ENCODE measurements at regions not wholly inside any gene's neighbourhood (a gene's known extent, or its start where the extent isn't known, plus 50 kb on each side); places are given as distances from the start of the nearest gene placed in this dataset.
"Not testable (repeated sequence)": the region's sequence is repeated elsewhere in the genome, so short reads cannot be mapped to it uniquely, and the experiment has no call there.

DNA sequence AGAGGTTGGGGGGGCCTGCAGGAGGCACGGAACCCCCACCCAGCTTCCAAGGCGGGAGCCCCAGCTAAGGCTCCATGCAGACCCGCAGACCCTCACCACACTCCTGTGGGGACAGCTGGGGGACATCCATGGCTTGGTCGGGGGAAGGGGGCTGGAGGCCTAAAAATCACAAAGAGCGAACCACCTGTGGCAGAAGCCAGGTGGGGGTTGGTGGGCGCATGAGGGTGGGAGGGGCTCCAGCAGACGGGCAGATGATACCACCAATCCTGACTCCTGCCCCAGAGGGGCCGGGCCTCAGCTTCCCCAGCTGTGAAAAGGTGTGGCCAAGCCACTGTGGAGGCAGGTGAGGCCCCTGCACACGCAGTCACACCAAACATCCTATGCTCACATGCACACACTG, 111.6 kb downstream of the FAM53A start:
- no peak for DNase-seq

DNA sequence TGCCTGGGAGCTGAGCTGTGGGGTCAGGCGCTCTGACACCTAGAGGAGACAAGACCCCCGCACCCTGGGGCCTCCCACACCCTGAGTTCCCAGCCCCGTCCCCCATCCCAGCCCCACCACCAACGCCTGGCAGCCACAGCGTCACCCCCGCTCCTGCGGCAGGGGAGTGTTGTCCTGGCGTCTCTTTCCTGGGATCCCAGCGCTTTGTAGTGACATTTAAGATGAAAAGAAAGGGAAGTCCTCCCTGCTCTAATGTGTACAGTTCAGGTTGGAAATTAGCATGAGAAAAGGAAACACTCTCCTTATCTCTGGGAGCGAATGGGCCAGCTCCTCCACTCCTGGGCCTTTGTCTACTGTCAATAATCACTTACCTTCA, 112.1 kb downstream of the FAM53A start:
- no peak for DNase-seq

DNA sequence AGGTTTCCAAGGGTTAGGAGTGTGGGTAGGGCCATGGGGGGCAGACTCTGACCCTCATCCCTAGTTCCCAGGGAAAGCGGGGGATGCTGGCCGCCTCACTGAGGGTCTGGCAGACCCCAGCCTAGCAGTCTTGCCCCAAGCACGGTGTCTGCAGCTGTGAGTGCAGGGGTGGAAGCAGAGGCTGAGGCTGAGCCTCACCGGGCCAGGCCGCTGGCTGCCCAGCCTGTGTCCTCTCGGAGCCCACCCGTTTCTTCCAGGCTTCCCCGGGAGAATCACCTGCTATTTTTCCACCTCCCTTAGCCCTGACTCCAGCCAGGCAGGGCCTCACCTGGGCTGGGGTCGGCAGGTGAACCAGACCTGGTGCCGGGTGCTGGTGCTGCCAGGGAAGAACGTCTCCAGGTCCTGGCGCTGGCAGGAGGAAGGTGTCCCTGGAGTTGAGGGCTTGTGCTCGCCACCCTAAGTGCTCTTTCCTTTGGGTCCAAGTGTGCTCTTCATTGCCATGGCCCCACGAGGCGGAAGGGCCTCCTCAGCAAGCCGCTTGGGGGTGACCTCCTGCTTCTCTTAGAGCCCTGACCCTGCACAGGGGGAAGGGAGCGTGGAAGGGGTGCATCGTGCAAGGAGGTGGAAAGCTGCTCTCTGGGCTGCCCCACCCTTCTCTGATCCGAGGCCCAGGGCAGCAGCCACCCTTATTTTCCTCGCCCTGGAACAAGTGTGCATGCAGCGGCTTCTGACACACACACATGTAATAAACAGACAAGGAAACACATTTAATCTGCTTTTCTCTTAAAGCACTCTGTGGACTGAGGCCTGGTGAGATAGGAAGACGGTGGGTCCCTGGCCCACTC, 112.7 kb downstream of the FAM53A start:
- no peak for DNase-seq

DNA sequence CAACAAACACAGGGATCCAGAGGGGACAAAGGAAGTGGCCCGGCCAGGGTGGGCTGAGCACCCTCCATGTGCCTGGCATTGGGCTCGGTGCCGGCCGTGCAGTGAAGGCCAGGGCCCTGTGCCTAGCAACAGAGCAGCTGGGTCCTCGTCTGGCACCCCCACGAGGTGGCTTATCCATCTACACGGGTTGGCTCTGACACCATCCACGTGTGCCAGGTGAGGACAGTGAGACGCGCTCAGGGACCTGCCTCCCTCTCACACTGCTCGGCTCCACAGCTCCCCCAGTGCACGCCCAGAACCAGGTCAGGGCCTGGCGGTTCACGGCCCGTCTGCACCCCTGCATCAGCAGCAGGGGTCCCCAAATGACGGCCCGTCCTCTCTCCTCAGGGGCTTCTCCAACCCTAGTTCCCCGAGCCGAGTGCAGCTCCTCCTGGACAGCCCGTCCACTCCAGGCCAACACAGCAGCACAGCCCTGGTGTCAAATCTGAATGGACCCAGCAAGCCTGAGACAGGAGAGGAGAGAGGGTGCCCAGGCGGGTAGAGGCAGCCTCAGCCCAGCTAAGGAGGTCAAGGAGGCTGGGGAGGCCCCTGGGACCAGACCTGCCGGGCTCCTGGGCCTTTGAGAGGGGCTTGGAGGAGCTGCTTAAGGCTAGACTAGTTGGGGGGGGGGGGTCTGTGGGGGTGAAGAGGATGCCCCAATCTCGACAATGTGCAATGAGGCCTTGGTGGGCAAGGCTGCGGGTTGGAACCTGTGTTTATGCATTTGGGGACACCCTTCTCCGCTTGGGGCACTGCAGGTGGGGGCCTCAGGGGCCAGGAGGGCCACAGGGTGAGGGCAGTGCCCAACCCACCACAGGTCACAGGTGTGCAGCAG, 113.6 kb downstream of the FAM53A start:
- DNase-seq: peak; percentile 11

DNA sequence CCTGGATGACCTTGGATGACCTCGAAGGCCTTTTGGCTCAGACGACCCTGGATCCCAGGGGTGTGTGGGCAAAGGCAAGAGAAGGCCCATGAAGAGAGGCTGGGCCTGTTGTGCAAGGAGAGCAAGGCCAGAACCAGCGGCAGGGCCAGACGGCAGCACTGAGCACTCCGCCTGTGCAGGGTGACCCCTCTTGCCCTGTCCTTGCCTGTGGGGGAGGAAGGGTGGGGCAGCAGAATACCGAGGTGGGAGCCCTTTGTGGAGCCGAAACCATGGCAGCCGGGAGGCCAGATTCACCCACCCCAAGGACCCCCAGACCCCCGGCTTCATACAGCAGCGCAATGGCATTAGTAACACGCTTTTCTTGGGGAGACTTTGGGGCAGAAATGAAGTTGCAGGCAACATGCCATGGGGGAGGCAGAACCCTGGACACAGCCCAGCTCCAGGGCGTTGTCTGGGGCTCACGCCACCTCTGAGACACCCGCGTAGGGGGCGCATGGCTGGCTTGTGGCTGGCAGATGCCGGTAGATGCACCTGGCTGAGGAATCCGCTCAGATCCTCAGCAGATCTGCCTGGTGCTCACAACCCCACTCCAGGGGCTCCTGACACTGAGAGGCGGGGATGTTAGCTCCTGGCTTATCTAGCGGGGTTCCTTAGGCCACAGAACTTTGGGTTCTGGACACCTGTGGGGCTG, 114.5 kb downstream of the FAM53A start:
- DNase-seq: peak; percentile 13

DNA sequence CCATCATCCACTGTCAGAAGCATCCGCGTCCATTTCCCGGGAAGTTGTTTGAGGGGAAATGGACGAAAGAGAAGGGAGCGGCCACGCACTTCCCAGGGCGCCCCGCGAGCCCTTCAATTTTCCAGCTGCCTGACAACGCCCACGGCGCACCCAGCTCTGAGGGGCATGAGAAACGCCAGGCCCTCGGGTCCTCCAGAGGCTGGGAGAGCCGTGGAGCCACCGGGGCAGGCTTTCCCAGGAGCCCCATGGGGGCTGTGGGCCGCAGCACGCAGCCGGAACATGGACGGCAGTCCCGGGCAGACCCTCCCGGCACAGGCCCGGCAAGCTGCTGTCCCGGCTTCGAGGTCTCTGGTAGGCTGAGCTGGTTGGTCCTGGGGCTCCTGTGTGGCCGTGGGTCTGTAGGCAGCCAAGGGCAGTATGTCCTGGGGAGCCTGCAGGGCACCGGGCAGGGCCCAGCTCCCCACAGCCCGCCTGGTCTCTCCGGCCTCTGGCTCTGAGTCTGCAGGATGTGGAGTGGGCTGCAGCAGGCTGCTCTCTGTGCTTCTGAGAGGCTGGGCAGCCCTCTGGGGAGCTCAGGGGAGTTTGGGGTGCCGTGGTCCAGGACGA, 115.2 kb downstream of the FAM53A start:
- DNase-seq: peak; percentile 11

DNA sequence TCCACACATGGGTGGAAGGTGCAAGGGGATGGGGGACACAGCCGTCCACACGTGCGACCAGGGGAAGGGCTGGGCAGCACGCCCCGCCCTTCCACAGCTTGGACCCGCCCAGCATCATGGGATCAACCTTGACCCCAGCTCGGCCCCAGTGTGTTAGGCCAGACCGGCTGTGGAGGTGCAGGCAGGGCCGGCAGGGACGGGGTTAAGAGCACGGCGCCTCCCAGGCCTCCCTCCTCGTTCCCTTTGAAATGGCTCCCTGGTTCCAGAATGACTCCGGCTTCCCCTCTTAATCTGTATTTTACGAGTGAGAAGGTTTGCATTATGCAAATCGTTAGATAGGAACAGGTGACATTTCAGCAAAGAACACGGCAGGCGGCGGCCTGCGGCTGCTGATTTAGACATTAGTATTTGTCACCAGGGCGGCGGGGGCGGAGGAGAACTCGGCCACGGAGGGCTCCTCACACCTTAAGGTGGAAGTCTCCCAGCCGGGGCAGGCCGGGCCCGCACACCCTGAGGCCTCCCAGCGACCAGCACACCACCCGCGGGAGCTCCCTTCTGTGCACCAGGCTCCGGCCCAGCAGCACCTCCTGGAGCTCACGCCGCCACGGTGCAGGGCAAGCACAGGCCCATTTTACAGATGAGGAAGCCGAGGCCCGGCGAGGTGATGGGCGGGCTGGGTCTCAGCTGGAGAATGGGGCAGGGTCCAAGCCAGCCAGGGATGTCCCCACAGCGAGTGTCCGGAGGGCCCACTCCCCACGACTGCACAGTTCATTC, 116.1 kb downstream of the FAM53A start:
- peak; percentile 16 for DNase-seq

DNA sequence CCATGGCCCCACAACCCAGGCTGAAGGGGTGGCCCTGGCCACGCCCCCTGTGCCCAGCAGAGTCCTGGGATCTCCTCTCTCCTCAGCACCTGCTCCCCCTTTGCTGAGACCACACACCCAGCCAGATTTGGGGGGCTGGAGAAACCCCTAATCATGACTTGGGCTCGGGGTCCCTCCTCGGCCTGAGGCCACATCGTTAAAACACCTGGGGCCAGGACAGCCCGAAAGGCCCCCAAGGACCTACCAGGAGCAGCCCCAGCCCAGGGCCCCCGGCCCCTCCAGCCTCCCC, 116.7 kb downstream of the FAM53A start:
- no peak for DNase-seq

DNA sequence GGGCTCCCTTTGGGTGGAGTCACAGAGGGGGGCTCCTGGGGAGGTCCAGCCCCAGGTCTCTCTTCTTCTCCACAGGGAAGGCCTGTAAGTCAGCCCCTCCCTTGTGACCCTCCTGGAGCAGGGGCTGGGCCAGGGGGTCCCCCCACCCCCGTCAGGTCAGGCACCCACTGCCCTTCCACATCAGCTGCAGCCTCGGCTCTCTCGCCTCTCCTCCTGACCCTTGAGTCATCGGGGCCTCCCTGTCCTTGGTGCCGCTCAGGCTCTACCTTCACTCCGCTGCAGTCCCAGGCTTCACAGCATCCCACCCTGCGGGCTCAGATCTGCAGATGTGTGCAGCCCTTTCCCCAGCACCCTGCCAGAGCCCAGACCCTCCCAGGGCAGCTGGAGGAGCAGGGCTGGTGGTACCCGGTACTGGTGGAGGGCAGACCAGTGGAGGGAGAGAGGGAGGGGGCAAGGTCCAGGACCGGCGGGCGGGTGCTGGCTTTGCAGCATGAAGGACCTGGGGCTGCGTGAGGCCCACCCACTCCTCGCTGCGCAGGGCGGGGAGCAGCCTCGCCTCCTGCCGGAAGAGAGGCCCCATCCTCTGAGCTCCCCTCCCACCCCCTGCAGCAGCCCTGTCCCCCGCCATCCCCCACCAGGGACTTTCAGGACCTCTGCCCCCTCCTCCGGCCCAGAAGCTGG, 117.1 kb downstream of the FAM53A start:
- DNase-seq: no peak

DNA sequence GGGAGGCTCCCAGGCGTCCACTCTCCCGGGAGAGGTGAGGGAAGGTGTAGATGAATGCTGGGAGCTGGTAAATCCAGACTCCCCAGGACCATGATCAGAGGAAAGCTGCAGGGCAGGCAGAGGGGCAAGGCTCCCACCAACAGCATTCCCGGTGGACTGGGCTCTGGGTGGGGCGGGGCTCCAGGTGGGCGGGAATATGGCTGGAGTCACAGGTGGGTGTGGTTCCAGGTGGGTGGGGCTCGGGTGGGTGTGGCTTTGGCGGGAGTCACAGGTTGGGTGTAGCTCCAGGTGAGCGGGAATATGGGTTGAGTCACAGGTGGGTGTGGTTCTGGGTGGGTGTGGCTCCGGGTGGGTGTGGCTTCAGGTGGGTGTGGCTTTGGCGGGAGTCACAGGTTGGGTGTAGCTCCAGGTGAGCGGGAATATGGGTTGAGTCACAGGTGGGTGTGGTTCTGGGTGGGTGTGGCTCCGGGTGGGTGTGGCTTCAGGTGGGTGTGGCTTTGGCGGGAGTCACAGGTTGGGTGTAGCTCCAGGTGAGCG, 117.7 kb downstream of the FAM53A start:
- not testable (repeated sequence) for DNase-seq

DNA sequence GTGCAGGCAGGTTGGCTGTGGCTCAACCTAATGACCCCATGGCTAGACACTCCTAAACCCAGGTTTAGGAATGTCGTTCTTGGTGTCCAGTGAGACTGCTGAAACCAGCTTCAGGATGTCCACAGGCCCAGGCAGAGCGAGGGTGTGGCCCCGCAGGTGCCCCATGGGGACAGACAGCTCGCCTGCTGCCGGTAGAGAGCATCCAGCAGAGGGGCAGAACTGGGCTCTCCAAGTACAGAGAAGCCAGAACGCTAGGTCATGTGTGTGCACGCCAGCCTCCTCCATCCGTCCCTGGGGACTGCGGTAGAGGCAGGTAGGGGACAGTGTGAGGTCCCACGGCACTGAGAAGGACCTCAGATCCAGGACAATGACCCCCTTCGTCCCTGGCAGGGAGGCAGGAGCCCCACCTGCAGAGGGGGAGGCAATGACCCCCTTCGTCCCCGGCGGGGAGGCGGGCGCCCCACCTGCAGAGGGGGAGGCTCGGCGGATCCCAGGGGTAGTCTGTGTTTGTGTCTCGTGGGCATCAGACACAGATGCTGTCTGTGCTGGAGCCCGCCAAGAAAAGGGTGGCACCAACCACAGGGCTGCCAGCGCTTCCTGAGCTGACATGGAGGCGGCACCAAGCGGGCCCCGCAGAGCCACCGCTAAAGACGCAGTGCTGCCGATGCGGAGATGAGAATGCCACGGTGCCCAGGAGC, 118.4 kb downstream of the FAM53A start:
- DNase-seq: no peak

DNA sequence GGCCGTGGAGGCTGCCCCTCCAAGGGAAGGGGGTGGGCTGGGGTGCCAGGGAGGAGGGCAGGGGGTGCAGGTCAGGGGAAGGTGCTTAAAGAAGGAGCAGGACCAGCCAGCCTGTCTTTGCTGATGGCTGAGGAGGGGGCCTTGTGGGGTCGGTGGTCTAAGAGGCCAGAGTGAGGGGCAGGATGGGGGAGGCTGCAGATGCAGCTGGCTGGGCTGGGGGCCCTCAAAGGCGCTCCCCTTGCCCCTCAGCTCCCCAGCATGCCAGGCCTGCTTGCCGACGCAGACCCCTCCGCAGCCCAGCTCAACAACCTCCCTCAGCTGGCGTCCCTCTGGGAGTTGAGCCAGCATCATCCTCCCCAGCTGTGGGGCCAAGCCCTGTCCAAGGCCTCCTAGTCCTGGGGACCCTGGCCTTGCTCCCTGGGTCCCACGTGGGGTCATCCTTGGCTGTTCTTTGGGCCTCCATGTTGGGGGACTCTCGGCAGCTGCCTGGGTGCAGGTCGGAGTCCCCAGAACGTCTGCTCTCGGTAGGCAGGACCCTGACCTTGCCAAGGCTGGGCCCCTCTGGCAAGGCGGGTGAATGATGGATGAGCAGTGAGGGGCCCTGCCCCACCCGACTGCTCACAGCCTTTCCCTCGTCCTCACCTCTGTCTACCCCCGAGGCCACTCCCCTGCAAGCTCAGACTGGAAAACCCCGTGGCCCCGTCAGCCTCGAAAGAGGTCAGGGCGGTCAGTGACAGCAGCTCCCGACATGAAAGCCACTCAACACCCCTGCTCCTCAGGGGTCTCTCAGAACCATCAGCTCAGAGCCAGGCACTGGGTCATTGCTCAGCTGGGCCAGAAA, 119.4 kb downstream of the FAM53A start:
- DNase-seq: no peak

DNA sequence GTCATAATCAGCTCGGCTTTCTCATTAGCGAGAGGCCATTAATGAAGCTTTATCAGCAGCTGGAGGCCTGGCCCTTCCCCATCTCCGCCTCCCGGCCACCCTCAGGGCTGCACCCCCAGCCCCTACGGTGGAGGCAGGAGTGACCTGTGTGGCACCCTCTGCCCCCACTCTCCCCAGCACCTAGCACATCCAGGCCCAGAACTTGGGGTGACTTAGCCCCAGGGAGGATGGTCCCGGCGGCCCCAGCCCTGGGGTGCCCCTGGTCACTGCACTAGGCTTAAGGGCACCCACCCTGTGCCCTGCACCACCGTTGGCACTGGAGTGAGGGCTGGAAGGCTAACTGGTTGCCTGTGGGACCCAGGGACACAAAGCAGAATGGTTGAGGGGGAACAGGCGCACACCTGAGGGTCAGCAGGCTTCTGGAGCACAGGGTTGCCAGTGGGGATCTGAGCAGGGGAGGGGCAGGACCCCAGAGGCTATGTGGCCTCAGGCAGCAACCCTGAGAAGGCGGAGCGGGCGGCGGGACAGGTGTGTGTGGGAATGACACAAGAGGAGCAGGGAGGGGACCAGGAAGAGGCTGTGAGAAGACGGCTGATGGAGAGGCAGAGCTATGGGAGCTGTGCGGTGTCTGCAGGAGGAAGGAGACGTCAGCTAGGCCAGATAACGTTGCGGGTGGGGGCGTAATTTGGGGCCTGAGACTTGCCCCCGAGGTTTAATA, 120.2 kb downstream of the FAM53A start:
- DNase-seq: no peak

DNA sequence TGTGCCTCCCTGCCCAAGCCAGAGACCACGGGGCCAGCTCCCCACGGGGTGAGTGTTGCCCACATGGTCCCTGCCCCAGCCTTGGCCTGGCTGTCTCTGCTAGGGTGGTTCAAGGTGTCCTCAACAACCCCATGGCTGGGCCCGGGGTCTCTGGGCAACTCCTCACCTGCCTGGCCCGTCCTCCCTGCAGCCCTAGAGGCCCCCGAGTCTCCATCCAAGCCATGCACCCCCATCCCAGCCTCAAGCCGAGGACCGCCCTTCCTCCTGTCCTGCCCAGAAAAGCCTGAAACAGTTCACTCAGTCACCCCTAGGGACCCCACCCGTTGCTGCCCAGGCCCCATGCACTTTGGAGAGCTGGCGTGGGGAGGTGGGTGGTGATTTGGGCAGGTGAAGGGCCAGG, 120.9 kb downstream of the FAM53A start:
- no peak for DNase-seq

DNA sequence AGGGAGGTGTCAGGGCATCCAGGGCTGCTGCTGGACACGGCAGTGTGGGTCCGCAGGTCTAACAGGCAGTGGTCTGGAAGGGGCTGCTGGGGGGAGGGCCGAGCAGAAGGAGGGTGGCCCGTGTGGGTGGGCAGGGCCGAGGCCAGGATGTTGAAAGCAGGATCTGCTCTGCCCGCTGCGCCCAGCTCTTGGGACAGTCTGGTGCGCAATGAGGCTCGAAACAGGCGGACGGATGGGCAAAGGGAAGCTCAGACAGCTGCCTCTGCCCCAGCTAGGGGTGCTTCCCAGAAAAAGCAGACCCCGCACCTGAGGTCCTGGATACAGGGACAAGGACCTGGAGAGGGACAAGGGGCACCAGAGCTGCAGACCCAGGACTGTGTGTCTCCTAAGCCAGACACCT, 121.3 kb downstream of the FAM53A start:
- no peak for DNase-seq

DNA sequence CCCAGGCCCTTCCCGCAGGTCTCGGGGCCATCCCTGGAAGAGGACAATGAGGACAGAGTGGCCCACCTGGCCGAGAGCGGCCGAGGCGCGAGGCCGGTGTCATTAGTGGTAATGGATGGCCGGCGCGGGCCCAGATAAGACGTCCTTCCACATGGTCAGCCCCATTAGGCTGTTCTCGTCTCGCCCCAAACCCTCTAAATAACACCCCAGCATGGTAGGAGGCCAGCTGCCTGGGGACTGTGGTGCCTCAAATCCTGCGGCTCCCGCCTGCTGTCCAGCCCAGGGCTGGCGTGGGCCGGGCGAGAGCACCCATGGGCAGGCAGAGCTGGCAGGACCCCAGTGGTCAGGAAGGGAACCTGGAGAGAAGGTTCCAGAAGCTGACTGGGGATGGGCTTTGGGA, 121.7 kb downstream of the FAM53A start:
- DNase-seq: no peak

DNA sequence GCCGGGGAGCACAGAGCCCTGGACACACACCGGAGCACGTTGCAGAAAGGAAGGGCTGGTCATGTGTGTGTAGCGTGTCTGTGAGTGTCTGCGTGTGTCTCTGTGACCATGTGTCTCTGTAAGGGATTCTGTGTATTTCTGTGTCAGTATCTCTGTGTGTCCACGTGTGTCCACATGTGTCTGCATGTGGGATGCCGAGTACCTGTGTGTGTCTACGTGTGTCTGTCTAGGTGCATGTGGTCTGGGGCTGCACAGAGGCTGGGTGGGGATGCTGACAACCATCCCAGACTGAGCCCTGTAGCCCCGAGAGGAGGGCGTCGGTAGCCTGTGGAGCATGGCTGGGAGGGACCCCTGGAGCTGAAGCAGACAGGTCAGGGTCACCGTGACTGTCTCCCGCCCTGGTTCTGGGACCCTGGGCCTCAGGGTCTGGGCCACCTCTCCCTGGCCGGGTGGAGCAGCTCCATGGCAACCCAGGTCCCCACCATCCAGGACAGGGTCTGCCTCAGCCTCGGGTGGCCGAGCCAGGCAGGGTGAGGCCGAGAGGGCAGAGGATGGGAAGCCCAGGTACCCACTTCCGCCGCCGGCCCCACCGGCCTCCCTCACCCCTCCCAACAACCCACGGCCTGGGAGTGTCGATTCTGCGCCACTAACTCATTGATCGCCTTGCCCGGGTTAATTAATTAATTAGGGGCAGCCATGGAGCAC, 122.7 kb downstream of the FAM53A start:
- DNase-seq: no peak

DNA sequence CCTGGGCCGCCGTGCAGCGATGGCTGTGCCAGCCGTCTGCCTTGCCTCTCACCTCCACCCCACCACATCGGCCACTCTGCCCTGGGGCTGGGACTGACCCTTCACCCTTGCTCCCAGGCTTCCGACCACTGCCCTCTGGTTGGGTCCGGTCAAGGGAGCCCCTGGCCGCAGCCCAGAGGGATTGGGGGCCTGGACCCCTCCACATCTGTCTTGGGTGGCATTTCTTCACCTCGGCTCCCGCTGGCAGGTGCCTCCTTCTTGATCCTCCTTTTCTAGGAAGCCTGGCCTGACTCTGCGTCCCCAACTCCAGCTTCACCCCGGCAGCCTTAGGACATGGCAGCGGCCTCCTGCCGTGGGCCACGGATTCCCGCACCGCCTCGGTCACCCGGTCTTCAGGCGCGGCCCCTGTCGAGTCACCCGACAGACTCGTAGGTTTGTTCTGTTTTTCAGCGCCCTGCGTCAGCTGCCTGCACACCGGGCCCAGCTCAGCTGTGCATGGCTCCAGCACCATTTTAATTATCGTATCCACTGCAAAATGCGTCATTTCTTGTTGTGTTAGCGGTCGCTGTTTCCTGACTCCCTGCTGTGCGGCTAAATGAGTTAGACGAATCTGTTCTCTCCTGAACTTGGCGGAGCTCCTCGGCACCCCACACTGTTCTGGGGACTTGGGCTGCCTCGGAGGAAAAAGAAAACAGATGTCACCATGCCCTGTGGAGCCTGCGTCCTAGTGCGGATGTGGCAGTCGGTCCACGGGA, 124.0 kb downstream of the FAM53A start:
- DNase-seq: no peak

Measured in retina (tissue), 1 donor.